IMR-90 (cell line): ENCODE measurements at regions not wholly inside any gene's neighbourhood (a gene's known extent, or its start where the extent isn't known, plus 50 kb on each side); places are given as distances from the start of the nearest gene placed in this dataset.

ENCODE experiments used
- ATAC-seq: fragments of 200-7000 bp; cut with Tn5 transposase; 2 replicates; pipeline ENCODE4 v1.9.1; 2020; ENCODE audit warnings: low read depth, mild to moderate bottlenecking, moderate library complexity
- BruUV-seq: library from RNA; stranded (reverse); fragments of 400-500 nt; replicated peaks from 2 replicates; lab custom pipeline; 2021; lab: Mats Ljungman, UMichigan
- CTCF ChIA-PET: fragments of 300-600 bp; formaldehyde crosslinking; extraction: SDS; loops from one replicate; lab custom pipeline; 2021; ENCODE audit warnings: antibody characterized with exemption; lab: Yijun Ruan, JAX
- POLR2A ChIA-PET: fragments of 300-600 bp; sonication (Branson Sonifier 250); formaldehyde crosslinking; loops from one replicate; lab custom pipeline; 2022; ENCODE audit warnings: antibody characterized with exemption; ENCODE audit not compliant: unreplicated experiment; lab: Charles Lee
- DNase-seq: peaks from one replicate; pipeline ENCODE4 v3.0.0; 2013
- H2AFZ ChIP-seq: replicated peaks from 2 replicates; pipeline ENCODE3; 2013; ENCODE audit warnings: low read length, mild to moderate bottlenecking; ENCODE audit not compliant: poor library complexity
- H2AK5ac ChIP-seq: 2 replicates; pipeline ENCODE4 v1.6.1; 2013; ENCODE audit warnings: low read depth, low read length, inconsistent platforms
- H2AK9ac ChIP-seq: replicated peaks from 2 replicates; pipeline ENCODE3; 2013; ENCODE audit warnings: mild to moderate bottlenecking, low read depth, low read length, moderate library complexity; ENCODE audit not compliant: poor library complexity
- H2BK120ac ChIP-seq: 2 replicates; pipeline ENCODE4 v1.6.1; 2013; ENCODE audit warnings: low read depth, low read length, inconsistent platforms
- H2BK15ac ChIP-seq: 3 replicates; pipeline ENCODE4 v1.6.1; 2013; ENCODE audit warnings: low read depth, low read length, inconsistent platforms
- H2BK20ac ChIP-seq: 2 replicates; pipeline ENCODE4 v1.6.1; 2013; ENCODE audit warnings: low read depth, mild to moderate bottlenecking, inconsistent platforms, low read length, moderate library complexity
- H2BK5ac ChIP-seq: 2 replicates; pipeline ENCODE4 v1.6.1; 2013; ENCODE audit warnings: mild to moderate bottlenecking, low read depth, low read length, inconsistent platforms; ENCODE audit not compliant: poor library complexity, severe bottlenecking
- H3K14ac ChIP-seq: replicated peaks from 2 replicates; pipeline ENCODE4 v1.6.1; 2013; ENCODE audit warnings: low read depth, low read length, inconsistent platforms
- H3K18ac ChIP-seq: 2 replicates; pipeline ENCODE4 v1.6.1; 2013; ENCODE audit warnings: low read depth, low read length, control low read depth
- H3K23ac ChIP-seq: 2 replicates; pipeline ENCODE4 v1.6.1; 2013; ENCODE audit warnings: low read depth, low read length, inconsistent platforms
- H3K27ac ChIP-seq: 2 replicates; pipeline ENCODE4 v1.5.1; 2013; ENCODE audit warnings: mild to moderate bottlenecking, control low read depth, low read length; ENCODE audit not compliant: insufficient read depth
- H3K27me3 ChIP-seq: 2 replicates; pipeline ENCODE4 v1.6.1; 2013; ENCODE audit warnings: low read length; ENCODE audit not compliant: control insufficient read depth, insufficient read depth
- H3K36me3 ChIP-seq: 2 replicates; pipeline ENCODE4 v1.6.1; 2013; ENCODE audit warnings: low read length, mixed read lengths; ENCODE audit not compliant: control insufficient read depth, insufficient read depth
- H3K4ac ChIP-seq: 2 replicates; pipeline ENCODE4 v1.6.1; 2013; ENCODE audit warnings: low read depth, low read length, inconsistent platforms
- H3K4me1 ChIP-seq: 2 replicates; pipeline ENCODE4 v1.6.1; 2013; ENCODE audit warnings: low read length, mixed read lengths; ENCODE audit not compliant: control insufficient read depth, insufficient read depth
- H3K4me2 ChIP-seq: 2 replicates; pipeline ENCODE4 v1.6.1; 2013; ENCODE audit warnings: low read depth, mild to moderate bottlenecking, control low read depth, low read length, moderate library complexity
- H3K4me3 ChIP-seq: 2 replicates; pipeline ENCODE4 v1.5.1; 2013; ENCODE audit warnings: low read depth, mild to moderate bottlenecking, control low read depth, low read length, moderate library complexity; ENCODE audit not compliant: insufficient read depth
- H3K56ac ChIP-seq: 2 replicates; pipeline ENCODE4 v1.6.1; 2013; ENCODE audit warnings: low read length, inconsistent platforms; ENCODE audit not compliant: insufficient read depth; ENCODE audit errors: extremely low read depth
- H3K79me1 ChIP-seq, 2 experiments: 2 replicates each; pipeline ENCODE4 v1.6.1; 2013; ENCODE audit warnings: low read length in 2 of 2, inconsistent platforms in 1 of 2, low read depth in 1 of 2
- H3K9ac ChIP-seq: 2 replicates; pipeline ENCODE4 v1.6.1; 2013; ENCODE audit warnings: low read depth, low read length, control low read depth
- H3K9me1 ChIP-seq: 2 replicates; pipeline ENCODE4 v1.6.1; 2013; ENCODE audit warnings: low read length, inconsistent platforms; ENCODE audit not compliant: insufficient read depth
- H3K9me3 ChIP-seq: 2 replicates; pipeline ENCODE4 v1.6.1; 2013; ENCODE audit warnings: low read length; ENCODE audit not compliant: control insufficient read depth, insufficient read depth
- H4K20me1 ChIP-seq: 2 replicates; pipeline ENCODE4 v1.6.1; 2013; ENCODE audit warnings: low read length, inconsistent platforms; ENCODE audit not compliant: insufficient read depth
- H4K5ac ChIP-seq: 2 replicates; pipeline ENCODE4 v1.6.1; 2013; ENCODE audit warnings: mild to moderate bottlenecking, low read depth, low read length, control low read depth
- H4K8ac ChIP-seq, 2 experiments: 2 replicates each; pipeline ENCODE4 v1.6.1; 2013; ENCODE audit warnings: low read depth in 2 of 2, low read length in 2 of 2, control low read depth in 1 of 2, inconsistent platforms in 1 of 2
- H4K91ac ChIP-seq: 2 replicates; pipeline ENCODE4 v1.6.1; 2013; ENCODE audit warnings: low read depth, low read length, inconsistent platforms; ENCODE audit not compliant: insufficient read depth
- FOS ChIP-seq: fragments of 150-350 bp; IDR thresholded peaks from 2 replicates; pipeline ENCODE4 v1.6.1; 2016; ENCODE audit warnings: low read depth, low read length
- POLR2A ChIP-seq: IDR thresholded peaks from 2 replicates; pipeline ENCODE4 v1.6.1; 2012; ENCODE audit warnings: mild to moderate bottlenecking, low read depth, low read length
- RAD21 ChIP-seq: IDR thresholded peaks from 2 replicates; pipeline ENCODE4 v1.6.1; 2012; ENCODE audit warnings: low read length, improper control_type of control experiment
- WGBS, 2 experiments: methylation state at CpG; one replicate each; pipeline versions ENCODE4 v1.1.5 to v1.1.7; 2013; ENCODE audit warnings: missing lambda C conversion rate in 2 of 2; ENCODE audit not compliant: insufficient read length in 1 of 2; ENCODE audit errors: extremely low coverage in 2 of 2; 5-methylcytosine and 5-hydroxymethylcytosine counted together
- dilution Hi-C: fragments of 300-500 bp; cut with HindIII; formaldehyde crosslinking; loops from one replicate; pipeline ENCODE4 v1.14.3; 2018; ENCODE audit warnings: low sequenced_read_pairs; ENCODE audit not compliant: unreplicated experiment
- in situ Hi-C: fragments of 300-500 bp; cut with MboI; formaldehyde crosslinking; loops from 3 replicates; pipeline ENCODE4 v1.14.3; 2019; ENCODE audit warnings: low sequenced_read_pairs, inconsistent platforms, mixed read lengths
- intact Hi-C: fragments of 100-400 bp; cut with micrococcal nuclease; formaldehyde crosslinking; loops from 2 replicates; pipeline ENCODE4 v1.10.0; 2022

DNA sequence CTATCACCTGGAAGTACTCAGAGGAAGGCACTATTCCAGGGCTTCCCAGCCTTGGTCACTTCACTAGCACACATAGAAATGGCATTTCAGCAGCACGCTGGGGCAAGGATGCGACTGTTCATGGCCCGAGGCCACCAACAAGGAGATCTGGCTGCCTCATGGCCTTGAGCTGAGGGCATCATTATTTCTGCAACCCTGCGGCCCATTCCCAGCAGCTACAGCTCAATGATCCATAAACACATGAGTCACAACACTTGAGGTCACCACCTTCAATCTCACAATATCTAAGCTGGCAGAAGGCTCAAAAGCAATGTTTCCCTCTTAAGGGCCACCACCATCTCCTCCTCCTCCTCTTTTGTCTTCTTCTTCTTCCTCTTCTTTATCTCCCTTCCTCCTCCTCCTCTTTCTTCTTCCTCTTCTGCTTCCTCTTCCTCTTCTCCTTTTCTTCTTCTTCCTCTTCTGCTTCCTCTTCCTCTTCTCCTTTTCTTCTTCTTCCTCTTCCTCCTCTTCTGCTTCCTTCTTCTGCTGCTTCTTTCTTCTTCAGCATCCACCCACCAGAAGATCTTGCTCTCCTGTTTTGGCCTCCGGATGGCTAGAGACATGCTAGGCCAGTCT lies 382.9 kb upstream of the CNR1 start:
- H3K14ac ChIP-seq: no peak overlapping the region
- no peak overlapping the region for H2BK20ac ChIP-seq
- no peak overlapping the region for H3K4me2 ChIP-seq
- no peaks in the 10 kb centered on the region for H3K36me3 ChIP-seq
- in situ Hi-C loops: no loop called here
- ChIA-PET POLR2A (no interaction called here), CTCF (no interaction called here)
- H4K5ac ChIP-seq: no peak overlapping the region
- H3K4me3 ChIP-seq: no peak overlapping the region
- no peak overlapping the region for H2BK120ac ChIP-seq
- no peak overlapping the region for H3K56ac ChIP-seq
- no TSS peak for BruUV-seq
- no peak overlapping the region for H3K4ac ChIP-seq
- no peaks in the 10 kb centered on the region for H3K4me1 ChIP-seq
- no peak overlapping the region for H2BK5ac ChIP-seq
- H2BK15ac ChIP-seq: no peak overlapping the region
- no peaks in the 10 kb centered on the region for H3K9me1 ChIP-seq
- intact Hi-C loops: no loop called here
- H2AK5ac ChIP-seq: no peak overlapping the region
- H3K79me1 ChIP-seq: no peaks in the 10 kb centered on the region
- no peak for ATAC-seq
- H3K9ac ChIP-seq: no peak overlapping the region
- no peak overlapping the region for H4K8ac ChIP-seq
- dilution Hi-C loops: no loop called here
- no peak overlapping the region for H2AFZ ChIP-seq
- no peak overlapping the region for H3K18ac ChIP-seq
- H3K9me3 ChIP-seq: no peaks in the 10 kb centered on the region
- no peak overlapping the region for H2AK9ac ChIP-seq
- no peak overlapping the region for H3K27ac ChIP-seq
- H3K27me3 ChIP-seq: no peaks in the 10 kb centered on the region
- H3K23ac ChIP-seq: no peak overlapping the region
- no CpG with 5 or more reads among the region's 5 CpGs for WGBS, 2 experiments
- H4K91ac ChIP-seq: no peak overlapping the region
- no peak for TF ChIP-seq RAD21
- no peak for TF ChIP-seq FOS
- TF ChIP-seq POLR2A: no peak
- no peak for DNase-seq
- no peaks in the 10 kb centered on the region for H4K20me1 ChIP-seq
